Progenitor cell of endocrine pancreas (in vitro differentiated cells): ENCODE measurements at regions not wholly inside any gene's neighbourhood (a gene's known extent, or its start where the extent isn't known, plus 50 kb on each side); places are given as distances from the start of the nearest gene placed in this dataset.

Source experiments
- DNase-seq: peaks from one replicate; pipeline ENCODE4 v3.0.0; 2021; ENCODE audit warnings: low spot score; ENCODE audit not compliant: unreplicated experiment
- H3K27ac Mint-ChIP-seq: 2 replicates; pipeline ENCODE4 v1.8.0; 2021; ENCODE audit warnings: mild to moderate bottlenecking, moderate library complexity, mixed read lengths
- H3K27me3 Mint-ChIP-seq: 2 replicates; pipeline ENCODE4 v1.8.0; 2021; ENCODE audit warnings: mixed read lengths
- H3K36me3 Mint-ChIP-seq: 2 replicates; pipeline ENCODE4 v1.8.0; 2022; ENCODE audit warnings: mixed read lengths; ENCODE audit not compliant: insufficient read depth
- H3K4me1 Mint-ChIP-seq: 2 replicates; pipeline ENCODE4 v1.8.0; 2021; ENCODE audit warnings: low read depth, mixed read lengths
- H3K4me3 Mint-ChIP-seq: 2 replicates; pipeline ENCODE4 v1.8.0; 2021; ENCODE audit warnings: low read depth, mild to moderate bottlenecking, moderate library complexity, mixed read lengths
- H3K9me3 Mint-ChIP-seq: 2 replicates; pipeline ENCODE4 v1.8.0; 2021; ENCODE audit warnings: low read depth, mixed read lengths
- CTCF ChIP-seq: fragments of 200-600 bp; sonication (generic); IDR thresholded peaks from one replicate; pipeline ENCODE4 v1.5.0; 2021; ENCODE audit warnings: antibody characterized with exemption, mild to moderate bottlenecking; ENCODE audit not compliant: unreplicated experiment

GRCh38 chr1:101723415-101723814 is 273.3 kb downstream of the OLFM3 start:
- H3K9me3 Mint-ChIP-seq, result no peaks in the 10 kb centered on the region
- TF ChIP-seq CTCF, result no peak
- no peaks in the 10 kb centered on the region for H3K27me3 Mint-ChIP-seq
- H3K27ac Mint-ChIP-seq, result no peak overlapping the region
- H3K4me1 Mint-ChIP-seq, result peaks cover 8% of the 10 kb centered on the region
- no peaks in the 10 kb centered on the region for H3K36me3 Mint-ChIP-seq
- no peak for DNase-seq
- no peak overlapping the region for H3K4me3 Mint-ChIP-seq

GRCh38 chr1:101728029-101728428 is 268.7 kb downstream of the OLFM3 start:
- Mint-ChIP-seq H3K27ac (no peak overlapping the region), H3K27me3 (no peaks in the 10 kb centered on the region), H3K9me3 (peaks cover 8% of the 10 kb centered on the region), H3K4me1 (peaks cover 7% of the 10 kb centered on the region), H3K36me3 (no peaks in the 10 kb centered on the region), H3K4me3 (no peak overlapping the region)
- TF ChIP-seq CTCF, result no peak
- no peak for DNase-seq

GRCh38 chr1:101730559-101730958 is 266.2 kb downstream of the OLFM3 start:
- peaks cover 8% of the 10 kb centered on the region for H3K9me3 Mint-ChIP-seq
- H3K27ac Mint-ChIP-seq, result no peak overlapping the region
- no peak overlapping the region for H3K4me3 Mint-ChIP-seq
- no peak for DNase-seq
- peaks cover 15% of the 10 kb centered on the region for H3K4me1 Mint-ChIP-seq
- no peaks in the 10 kb centered on the region for H3K27me3 Mint-ChIP-seq
- TF ChIP-seq CTCF, result no peak
- no peaks in the 10 kb centered on the region for H3K36me3 Mint-ChIP-seq

GRCh38 chr1:101732261-101732660 is 264.5 kb downstream of the OLFM3 start:
- DNase-seq, result no peak
- no peak overlapping the region for H3K4me3 Mint-ChIP-seq
- no peak for TF ChIP-seq CTCF
- H3K9me3 Mint-ChIP-seq, result peaks cover 8% of the 10 kb centered on the region
- H3K36me3 Mint-ChIP-seq, result no peaks in the 10 kb centered on the region
- H3K27me3 Mint-ChIP-seq, result no peaks in the 10 kb centered on the region
- H3K27ac Mint-ChIP-seq, result no peak overlapping the region
- peaks cover 15% of the 10 kb centered on the region for H3K4me1 Mint-ChIP-seq

DNA sequence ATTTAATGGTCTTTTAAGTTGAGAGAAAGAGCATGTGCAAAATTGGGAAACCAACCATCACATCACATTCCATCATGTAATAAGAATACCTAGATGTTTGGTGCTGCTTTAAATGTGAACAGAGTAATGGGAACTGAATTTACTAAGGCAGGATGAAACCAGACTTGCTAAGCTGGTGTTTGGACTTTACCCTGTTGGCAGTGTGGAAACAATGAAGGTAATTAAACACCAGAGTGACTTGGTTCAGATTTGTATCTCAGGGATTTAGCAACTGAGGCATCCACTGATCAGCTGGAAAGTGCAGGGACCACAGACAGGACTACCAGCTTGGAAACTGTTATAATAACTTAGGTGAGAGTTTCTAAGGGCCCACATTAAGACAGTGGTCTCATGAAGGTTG is 263.4 kb downstream of the OLFM3 start:
- no peak for TF ChIP-seq CTCF
- no peak overlapping the region for H3K27ac Mint-ChIP-seq
- H3K4me1 Mint-ChIP-seq, result peaks cover 15% of the 10 kb centered on the region
- H3K9me3 Mint-ChIP-seq, result peaks cover 8% of the 10 kb centered on the region
- H3K27me3 Mint-ChIP-seq, result no peaks in the 10 kb centered on the region
- no peaks in the 10 kb centered on the region for H3K36me3 Mint-ChIP-seq
- no peak overlapping the region for H3K4me3 Mint-ChIP-seq
- no peak for DNase-seq
